Calu3 (cell line): ENCODE measurements at regions not wholly inside any gene's neighbourhood (a gene's known extent, or its start where the extent isn't known, plus 50 kb on each side); places are given as distances from the start of the nearest gene placed in this dataset.
"Not testable (repeated sequence)": the region's sequence is repeated elsewhere in the genome, so short reads cannot be mapped to it uniquely, and the experiment has no call there.

Source experiments
- BruUV-seq: library from RNA; stranded (reverse); fragments of 400-500 nt; replicated peaks from 2 replicates; lab custom pipeline; 2021; lab: Mats Ljungman, UMichigan
- CTCF ChIA-PET: fragments of 300-600 bp; sonication (Branson Sonifier 250); formaldehyde crosslinking; loops from one replicate; lab custom pipeline; 2022; ENCODE audit warnings: antibody characterized with exemption; lab: Charles Lee
- DNase-seq: peaks from one replicate; pipeline ENCODE4 v3.0.0; 2022
- H3K27ac Mint-ChIP-seq: one replicate; pipeline ENCODE4 v1.8.0; 2022; ENCODE audit warnings: mixed read lengths; ENCODE audit not compliant: unreplicated experiment
- H3K27me3 Mint-ChIP-seq: one replicate; pipeline ENCODE4 v1.8.0; 2022; ENCODE audit warnings: mixed read lengths; ENCODE audit not compliant: unreplicated experiment
- H3K36me3 Mint-ChIP-seq: one replicate; pipeline ENCODE4 v1.8.0; 2022; ENCODE audit warnings: mild to moderate bottlenecking, moderate library complexity, mixed read lengths; ENCODE audit not compliant: insufficient read depth, unreplicated experiment
- H3K4me1 Mint-ChIP-seq: one replicate; pipeline ENCODE4 v1.8.0; 2022; ENCODE audit warnings: mild to moderate bottlenecking, low read depth, mixed read lengths; ENCODE audit not compliant: unreplicated experiment
- H3K4me3 Mint-ChIP-seq: one replicate; pipeline ENCODE4 v1.8.0; 2022; ENCODE audit warnings: mild to moderate bottlenecking, low read depth, moderate library complexity, mixed read lengths; ENCODE audit not compliant: unreplicated experiment
- H3K9me3 Mint-ChIP-seq: one replicate; pipeline ENCODE4 v1.8.0; 2022; ENCODE audit warnings: low read depth, mixed read lengths; ENCODE audit not compliant: unreplicated experiment
- CTCF ChIP-seq: fragments of 200-600 bp; IDR thresholded peaks from one replicate; pipeline ENCODE4 v1.8.0; 2022; ENCODE audit warnings: antibody characterized with exemption; ENCODE audit not compliant: unreplicated experiment
- intact Hi-C: fragments of 100-400 bp; cut with micrococcal nuclease; formaldehyde crosslinking; loops from one replicate; pipeline ENCODE4 v1.10.0; 2022; ENCODE audit not compliant: unreplicated experiment

GRCh38 chr4:20192736-20193135 lies 59.0 kb upstream of the SLIT2 start:
- BruUV-seq, result no TSS peak
- CTCF ChIA-PET, result interaction anchor here (0.7 kb wide), 1 partner anchor 111 kb away, joined by 3 read pairs; no protein-coding TSS in a partner anchor
- Mint-ChIP-seq H3K4me3 (peak overlapping the region; percentile 24), H3K4me1 (peaks cover 28% of the 10 kb centered on the region), H3K27ac (peak overlapping the region; percentile 80), H3K9me3 (peaks cover 8% of the 10 kb centered on the region), H3K27me3 (no peaks in the 10 kb centered on the region), H3K36me3 (peaks cover 8% of the 10 kb centered on the region)
- intact Hi-C loops, result no loop called here
- peak; percentile 11 for DNase-seq
- no peak for TF ChIP-seq CTCF

GRCh38 chr4:20185103-20185502 lies 66.6 kb upstream of the SLIT2 start:
- TF ChIP-seq CTCF, result no peak

GRCh38 chr4:20183131-20183530 lies 68.6 kb upstream of the SLIT2 start:
- H3K9me3 Mint-ChIP-seq, H3K36me3 Mint-ChIP-seq, intact Hi-C loops, BruUV-seq, DNase-seq, H3K4me1 Mint-ChIP-seq, H3K4me3 Mint-ChIP-seq, H3K27ac Mint-ChIP-seq, CTCF ChIA-PET, H3K27me3 Mint-ChIP-seq: not testable (repeated sequence)

More at GRCh38 chr4:20185103-20185502, 66.6 kb upstream of the SLIT2 start:
- H3K36me3 Mint-ChIP-seq, result no peaks in the 10 kb centered on the region
- no peak overlapping the region for H3K4me3 Mint-ChIP-seq
- DNase-seq, result no peak
- BruUV-seq, result no TSS peak
- CTCF ChIA-PET, result no interaction called here
- peaks cover 10% of the 10 kb centered on the region for H3K9me3 Mint-ChIP-seq
- H3K27me3 Mint-ChIP-seq, result no peaks in the 10 kb centered on the region
- no peak overlapping the region for H3K27ac Mint-ChIP-seq
- no peaks in the 10 kb centered on the region for H3K4me1 Mint-ChIP-seq
- intact Hi-C loops, result no loop called here

GRCh38 chr4:20181926-20182325 lies 69.8 kb upstream of the SLIT2 start:
- no peak overlapping the region for H3K4me3 Mint-ChIP-seq
- intact Hi-C loops, result no loop called here
- TF ChIP-seq CTCF, result no peak
- BruUV-seq, result no TSS peak
- H3K27ac Mint-ChIP-seq, result no peak overlapping the region
- no peaks in the 10 kb centered on the region for H3K36me3 Mint-ChIP-seq
- CTCF ChIA-PET, result no interaction called here
- H3K9me3 Mint-ChIP-seq, result peaks cover 3% of the 10 kb centered on the region
- H3K27me3 Mint-ChIP-seq, result no peaks in the 10 kb centered on the region
- no peaks in the 10 kb centered on the region for H3K4me1 Mint-ChIP-seq
- no peak for DNase-seq

- Mint-ChIP-seq H3K4me1 (no peaks in the 10 kb centered on the region), H3K27ac (no peak overlapping the region), H3K36me3 (no peaks in the 10 kb centered on the region), H3K27me3 (no peaks in the 10 kb centered on the region), H3K4me3 (no peak overlapping the region), H3K9me3 (peaks cover 5% of the 10 kb centered on the region)
- intact Hi-C loops, result no loop called here
- no peak for TF ChIP-seq CTCF
- DNase-seq, result no peak
- CTCF ChIA-PET, result no interaction called here
- BruUV-seq, result no TSS peak
These were observed 71.2 kb upstream of the SLIT2 start for GRCh38 chr4:20180509-20180908.
